ENCODE measurements at regions not wholly inside any gene's neighbourhood (a gene's known extent, or its start where the extent isn't known, plus 50 kb on each side); places are given as distances from the start of the nearest gene placed in this dataset.
"Not testable (repeated sequence)": the region's sequence is repeated elsewhere in the genome, so short reads cannot be mapped to it uniquely, and the experiment has no call there.

GRCh38 chr11:109958131-109958820 lies 134.9 kb upstream of the ZC3H12C start:
- Histone ChIP-seq H3K27me3 (no peaks in the 10 kb centered on the region), H3K36me3 (no peaks in the 10 kb centered on the region), H3K27ac (no peak overlapping the region), H3K4me1 (no peaks in the 10 kb centered on the region), H3K9me3 (no peaks in the 10 kb centered on the region), H3K4me3 (no peak overlapping the region)
- TF ChIP-seq CTCF (IDR thresholded peaks at IDR 0.05), result no peak
- no peak for DNase-seq (ENCODE audit: low spot score)

GRCh38 chr11:109958821-109959166 lies 134.4 kb upstream of the ZC3H12C start:
- Histone ChIP-seq H3K27me3 (no peaks in the 10 kb centered on the region), H3K27ac (no peak overlapping the region), H3K4me1 (no peaks in the 10 kb centered on the region), H3K4me3 (no peak overlapping the region), H3K36me3 (no peaks in the 10 kb centered on the region), H3K9me3 (no peaks in the 10 kb centered on the region)
- TF ChIP-seq CTCF (IDR thresholded peaks at IDR 0.05), result no peak
- no peak for DNase-seq (ENCODE audit: low spot score)

- Histone ChIP-seq H3K27me3 (no peaks in the 10 kb centered on the region), H3K9me3 (no peaks in the 10 kb centered on the region), H3K36me3 (no peaks in the 10 kb centered on the region), H3K4me3 (no peak overlapping the region), H3K27ac (no peak overlapping the region), H3K4me1 (no peaks in the 10 kb centered on the region)
- no peak for TF ChIP-seq CTCF (IDR thresholded peaks at IDR 0.05)
- DNase-seq (ENCODE audit: low spot score), result peak; percentile 73
These were observed 132.4 kb upstream of the ZC3H12C start for GRCh38 chr11:109960831-109961230.

- Histone ChIP-seq H3K4me3 (no peak overlapping the region), H3K27ac (no peak overlapping the region), H3K27me3 (no peaks in the 10 kb centered on the region), H3K36me3 (no peaks in the 10 kb centered on the region), H3K4me1 (no peaks in the 10 kb centered on the region), H3K9me3 (no peaks in the 10 kb centered on the region)
- DNase-seq (ENCODE audit: low spot score), result no peak
- TF ChIP-seq CTCF (IDR thresholded peaks at IDR 0.05), result no peak
These were observed 131.9 kb upstream of the ZC3H12C start for GRCh38 chr11:109961261-109961660.

- Histone ChIP-seq H3K27ac (no peak overlapping the region), H3K4me3 (no peak overlapping the region), H3K4me1 (no peaks in the 10 kb centered on the region), H3K9me3 (no peaks in the 10 kb centered on the region), H3K27me3 (no peaks in the 10 kb centered on the region), H3K36me3 (no peaks in the 10 kb centered on the region)
- no peak for TF ChIP-seq CTCF (IDR thresholded peaks at IDR 0.05)
- no peak for DNase-seq (ENCODE audit: low spot score)
These were observed 130.1 kb upstream of the ZC3H12C start for GRCh38 chr11:109963101-109963500.

- DNase-seq (ENCODE audit: low spot score), result no peak
- no peaks in the 10 kb centered on the region for H3K4me1 ChIP-seq
- H3K36me3 ChIP-seq, result no peaks in the 10 kb centered on the region
- H3K4me3 ChIP-seq, result no peak overlapping the region
- H3K27ac ChIP-seq, result no peak overlapping the region
- no peaks in the 10 kb centered on the region for H3K27me3 ChIP-seq
- no peak for TF ChIP-seq CTCF (IDR thresholded peaks at IDR 0.05)
- no peaks in the 10 kb centered on the region for H3K9me3 ChIP-seq
These were observed 128.7 kb upstream of the ZC3H12C start for GRCh38 chr11:109964487-109964886.

- H3K4me1 ChIP-seq; H3K9me3 ChIP-seq; H3K36me3 ChIP-seq; DNase-seq (ENCODE audit: low spot score); H3K27me3 ChIP-seq; H3K27ac ChIP-seq; H3K4me3 ChIP-seq: not testable (repeated sequence)
These were observed 127.7 kb upstream of the ZC3H12C start for GRCh38 chr11:109965445-109965844.

GRCh38 chr11:109965926-109966325 lies 127.3 kb upstream of the ZC3H12C start:
- H3K4me3 ChIP-seq; H3K4me1 ChIP-seq; H3K27ac ChIP-seq; H3K9me3 ChIP-seq; H3K36me3 ChIP-seq; DNase-seq (ENCODE audit: low spot score); H3K27me3 ChIP-seq: not testable (repeated sequence)

GRCh38 chr11:109967136-109967535 lies 126.1 kb upstream of the ZC3H12C start:
- not testable (repeated sequence) for DNase-seq (ENCODE audit: low spot score); H3K27me3 ChIP-seq; H3K36me3 ChIP-seq; H3K4me3 ChIP-seq; H3K9me3 ChIP-seq; H3K27ac ChIP-seq
- peaks cover 0 to 13% of the 10 kb centered on the region in 2 donors for H3K4me1 ChIP-seq
